ENCODE measurements at regions not wholly inside any gene's neighbourhood (a gene's known extent, or its start where the extent isn't known, plus 50 kb on each side); places are given as distances from the start of the nearest gene placed in this dataset.

DNA sequence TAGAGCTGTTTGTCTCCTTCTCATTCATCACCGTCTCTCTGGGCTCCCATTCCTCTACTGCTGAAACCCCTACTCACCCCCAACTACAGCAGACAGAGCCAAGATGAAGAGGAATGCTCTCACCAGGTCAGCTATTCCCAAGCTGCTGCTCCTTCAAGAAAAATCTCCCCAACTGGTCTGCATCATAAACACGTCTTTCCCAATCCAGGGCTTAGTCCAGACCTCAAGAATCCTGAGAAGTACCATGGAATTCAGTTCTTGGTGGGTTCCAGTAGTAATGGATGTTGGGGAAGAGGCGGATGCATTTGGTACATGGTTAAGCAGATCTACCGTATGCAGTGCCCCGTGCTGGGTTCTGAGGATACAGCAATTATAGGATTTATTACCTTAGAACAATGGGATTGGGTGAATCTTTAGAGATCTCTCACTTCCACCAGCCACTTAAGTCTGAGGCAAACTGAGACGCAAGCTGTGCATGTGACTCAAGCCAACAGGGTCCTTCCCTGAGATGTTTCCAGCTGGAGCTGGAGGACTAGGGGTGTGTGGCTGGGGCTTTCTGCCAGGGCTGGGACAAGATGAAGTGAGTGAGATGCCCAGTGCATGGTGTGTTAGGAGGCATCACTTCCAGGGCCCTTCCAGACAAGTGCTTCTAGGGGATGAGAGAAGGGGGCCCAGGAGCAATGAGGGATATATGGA lies 232.7 kb upstream of the CDH5 start:
- TF ChIP-seq, protein P1, sequence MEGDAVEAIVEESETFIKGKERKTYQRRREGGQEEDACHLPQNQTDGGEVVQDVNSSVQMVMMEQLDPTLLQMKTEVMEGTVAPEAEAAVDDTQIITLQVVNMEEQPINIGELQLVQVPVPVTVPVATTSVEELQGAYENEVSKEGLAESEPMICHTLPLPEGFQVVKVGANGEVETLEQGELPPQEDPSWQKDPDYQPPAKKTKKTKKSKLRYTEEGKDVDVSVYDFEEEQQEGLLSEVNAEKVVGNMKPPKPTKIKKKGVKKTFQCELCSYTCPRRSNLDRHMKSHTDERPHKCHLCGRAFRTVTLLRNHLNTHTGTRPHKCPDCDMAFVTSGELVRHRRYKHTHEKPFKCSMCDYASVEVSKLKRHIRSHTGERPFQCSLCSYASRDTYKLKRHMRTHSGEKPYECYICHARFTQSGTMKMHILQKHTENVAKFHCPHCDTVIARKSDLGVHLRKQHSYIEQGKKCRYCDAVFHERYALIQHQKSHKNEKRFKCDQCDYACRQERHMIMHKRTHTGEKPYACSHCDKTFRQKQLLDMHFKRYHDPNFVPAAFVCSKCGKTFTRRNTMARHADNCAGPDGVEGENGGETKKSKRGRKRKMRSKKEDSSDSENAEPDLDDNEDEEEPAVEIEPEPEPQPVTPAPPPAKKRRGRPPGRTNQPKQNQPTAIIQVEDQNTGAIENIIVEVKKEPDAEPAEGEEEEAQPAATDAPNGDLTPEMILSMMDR (conservative IDR thresholded peaks at IDR 0.05; ENCODE audit: low read length) = no peak
- no peak for TF ChIP-seq EZH2phosphoT487 (IDR thresholded peaks at IDR 0.05; ENCODE audit: borderline replicate concordance, low read depth, low read length)
